ENCODE measurements at regions not wholly inside any gene's neighbourhood (a gene's known extent, or its start where the extent isn't known, plus 50 kb on each side); places are given as distances from the start of the nearest gene placed in this dataset.
"Not testable (repeated sequence)": the region's sequence is repeated elsewhere in the genome, so short reads cannot be mapped to it uniquely, and the experiment has no call there.

DNA sequence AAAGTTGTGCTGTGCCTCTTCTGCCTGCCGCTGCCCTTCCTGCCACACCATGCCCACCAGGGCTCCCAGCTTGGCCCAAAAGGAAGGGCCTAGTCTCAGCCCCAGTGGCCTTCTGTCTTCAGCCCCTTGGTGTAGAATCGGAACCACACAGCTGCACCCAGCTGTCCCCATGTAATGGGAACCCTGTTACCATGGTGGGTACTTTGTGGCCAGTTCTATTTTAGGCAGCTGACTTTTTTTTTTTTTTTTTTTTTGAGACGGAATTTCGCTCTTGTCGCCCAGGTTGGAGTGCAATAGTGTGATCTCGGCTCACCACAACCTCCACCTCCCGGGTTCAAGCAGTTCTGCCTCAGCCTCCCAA lies 163.3 kb upstream of the GSE1 start:
- DNase-seq: no peak
- ATAC-seq: no peak
- intact Hi-C loops (cut with DNase I, micrococcal nuclease): no loop called here

DNA sequence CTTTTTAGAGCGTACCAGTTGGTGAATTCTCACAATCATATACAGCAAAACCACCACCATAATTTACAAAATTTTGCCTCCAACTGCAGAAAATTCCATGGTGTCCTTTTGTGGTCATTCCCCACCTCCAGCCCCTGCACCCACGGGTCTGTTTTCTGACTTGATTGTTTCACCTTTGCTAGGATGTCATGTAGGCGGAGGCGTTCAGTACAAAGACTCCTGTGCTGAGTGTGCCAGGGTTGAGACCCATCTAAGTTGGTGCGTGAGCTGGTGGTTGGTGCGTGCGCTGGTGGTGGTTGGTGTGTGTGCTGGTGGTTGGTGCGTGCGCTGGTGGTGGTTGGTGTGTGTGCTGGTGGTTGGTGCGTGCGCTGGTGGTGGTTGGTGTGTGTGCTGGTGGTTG lies 162.0 kb upstream of the GSE1 start:
- intact Hi-C loops (cut with DNase I, micrococcal nuclease); ATAC-seq: not testable (repeated sequence)

DNA sequence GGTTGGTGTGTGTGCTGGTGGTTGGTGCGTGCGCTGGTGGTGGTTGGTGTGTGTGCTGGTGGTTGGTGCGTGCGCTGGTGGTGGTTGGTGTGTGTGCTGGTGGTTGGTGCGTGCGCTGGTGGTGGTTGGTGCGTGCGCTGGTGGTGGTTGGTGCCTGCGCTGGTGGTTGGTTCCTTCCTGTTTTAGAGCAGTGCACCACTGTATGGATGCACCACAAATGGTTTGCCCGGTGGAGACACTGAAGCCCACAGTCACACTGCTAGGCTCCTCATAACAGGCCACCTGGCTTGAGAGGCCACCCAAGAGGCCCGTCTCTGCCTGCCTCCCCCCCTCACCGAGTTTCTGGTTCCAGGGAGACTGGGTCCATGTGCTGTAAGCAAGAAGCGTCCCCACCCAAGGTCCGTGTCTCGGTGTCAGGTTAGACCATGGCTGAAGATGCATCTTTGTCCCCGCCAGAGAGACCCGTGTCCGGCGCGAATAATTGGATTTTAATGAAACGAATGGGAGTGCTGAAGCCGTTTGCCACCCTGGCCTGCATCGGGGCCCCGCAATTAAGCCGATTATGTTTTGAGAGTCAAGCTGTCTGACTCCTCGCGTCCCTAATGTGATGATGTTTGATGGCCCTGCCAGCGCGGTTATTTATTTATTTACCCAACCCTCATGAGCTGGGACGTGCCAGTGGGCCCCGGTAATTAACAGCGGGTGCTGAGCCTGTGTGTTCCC lies 161.3 kb upstream of the GSE1 start:
- ATAC-seq (no peak), DNase-seq (no peak)
- intact Hi-C loops (cut with DNase I, micrococcal nuclease): no loop called here

More for the DNA sequence above, 162.0 kb upstream of the GSE1 start:
- not testable (repeated sequence) for DNase-seq

DNA sequence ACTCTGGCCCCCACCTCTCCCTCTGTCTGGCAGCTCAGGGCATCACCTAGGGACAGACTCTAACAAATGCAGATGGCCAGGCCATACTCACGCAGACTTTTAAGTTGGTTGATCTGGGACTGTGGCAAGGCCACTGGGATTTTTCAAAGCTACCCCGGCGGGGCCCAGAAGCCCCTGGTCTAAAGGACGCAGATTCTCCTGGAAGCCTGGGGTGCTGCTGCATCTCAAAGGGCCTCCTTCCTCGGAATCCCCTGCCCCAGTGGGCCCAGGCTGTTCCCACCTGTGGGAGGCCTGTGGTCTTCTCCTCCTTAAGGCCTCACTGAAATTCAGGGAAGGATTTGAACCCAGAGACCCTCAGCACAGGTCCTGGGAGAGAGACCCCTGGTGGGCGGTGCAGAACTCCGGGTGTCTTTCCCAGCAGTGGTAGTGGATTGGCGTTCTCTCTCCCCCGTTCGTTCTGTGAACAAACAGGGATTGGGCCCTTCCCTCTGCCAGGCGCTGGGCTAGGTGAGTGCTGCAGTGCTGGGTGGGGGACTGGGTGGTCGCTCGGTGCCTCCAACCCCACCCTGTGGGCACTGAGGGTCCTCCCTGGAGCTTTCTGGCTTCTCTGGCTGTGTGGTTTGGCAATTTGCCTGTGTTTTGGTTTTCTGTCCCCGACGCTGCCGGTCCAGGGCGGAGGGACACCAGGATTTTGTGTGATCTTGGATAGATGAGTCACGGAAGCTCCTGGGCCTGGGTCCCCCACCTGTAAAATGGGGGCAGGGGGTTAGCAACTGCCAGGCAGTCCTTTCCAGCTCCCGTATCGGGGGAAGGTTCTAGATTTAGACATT lies 160.5 kb upstream of the GSE1 start:
- intact Hi-C loops (cut with DNase I, micrococcal nuclease): no loop called here
- DNase-seq: no peak
- ATAC-seq: no peak

DNA sequence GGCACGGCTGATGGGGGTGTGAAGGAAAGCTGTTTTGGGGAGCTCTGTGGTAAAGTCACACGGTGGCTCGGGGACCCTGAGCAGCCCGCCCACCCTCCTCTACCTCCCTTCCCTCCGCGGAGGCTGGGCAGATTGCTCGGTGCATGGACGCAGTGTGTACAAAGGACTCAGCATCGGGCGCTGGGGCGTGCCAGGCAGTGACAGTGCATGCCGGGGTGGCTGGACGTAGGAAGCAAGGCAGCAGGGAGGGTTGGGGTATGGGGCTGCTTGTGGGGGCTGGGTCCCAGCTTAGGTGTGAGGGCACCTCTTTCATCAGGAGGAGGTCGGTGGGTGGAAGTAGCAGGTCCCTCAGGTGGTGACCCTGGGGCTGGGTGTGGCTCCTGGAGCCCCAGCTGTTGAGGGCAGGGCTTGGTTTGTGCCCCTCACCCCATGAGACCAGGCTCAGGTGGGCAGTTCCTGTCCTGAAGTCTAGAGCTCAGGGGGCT lies 159.9 kb upstream of the GSE1 start:
- intact Hi-C loops (cut with DNase I, micrococcal nuclease): no loop called here
- DNase-seq (peak in 1 of 2 donors; percentile 68), ATAC-seq (peak; percentile 64)

DNA sequence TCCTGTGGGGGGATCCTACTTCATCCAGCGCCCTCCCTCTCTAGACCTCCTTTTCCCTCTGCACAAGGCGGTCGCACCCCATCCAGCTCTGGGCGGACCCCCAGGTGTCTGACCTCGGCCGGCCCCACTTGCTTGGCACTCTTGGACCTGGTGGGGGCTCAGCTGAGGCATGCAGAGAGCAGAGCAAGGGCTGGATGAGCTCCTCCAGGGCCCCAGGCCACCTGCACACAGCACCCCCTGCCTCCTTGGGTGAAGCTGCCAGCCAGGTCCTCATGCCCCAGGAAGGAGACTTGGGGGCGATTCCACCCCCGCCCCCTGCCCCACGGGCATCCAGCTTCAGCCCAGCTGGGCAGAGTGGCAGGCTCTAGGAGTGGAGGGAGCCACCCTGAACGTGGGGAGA lies 159.4 kb upstream of the GSE1 start:
- intact Hi-C loops (cut with DNase I, micrococcal nuclease): no loop called here
- DNase-seq (no peak), ATAC-seq (no peak)

DNA sequence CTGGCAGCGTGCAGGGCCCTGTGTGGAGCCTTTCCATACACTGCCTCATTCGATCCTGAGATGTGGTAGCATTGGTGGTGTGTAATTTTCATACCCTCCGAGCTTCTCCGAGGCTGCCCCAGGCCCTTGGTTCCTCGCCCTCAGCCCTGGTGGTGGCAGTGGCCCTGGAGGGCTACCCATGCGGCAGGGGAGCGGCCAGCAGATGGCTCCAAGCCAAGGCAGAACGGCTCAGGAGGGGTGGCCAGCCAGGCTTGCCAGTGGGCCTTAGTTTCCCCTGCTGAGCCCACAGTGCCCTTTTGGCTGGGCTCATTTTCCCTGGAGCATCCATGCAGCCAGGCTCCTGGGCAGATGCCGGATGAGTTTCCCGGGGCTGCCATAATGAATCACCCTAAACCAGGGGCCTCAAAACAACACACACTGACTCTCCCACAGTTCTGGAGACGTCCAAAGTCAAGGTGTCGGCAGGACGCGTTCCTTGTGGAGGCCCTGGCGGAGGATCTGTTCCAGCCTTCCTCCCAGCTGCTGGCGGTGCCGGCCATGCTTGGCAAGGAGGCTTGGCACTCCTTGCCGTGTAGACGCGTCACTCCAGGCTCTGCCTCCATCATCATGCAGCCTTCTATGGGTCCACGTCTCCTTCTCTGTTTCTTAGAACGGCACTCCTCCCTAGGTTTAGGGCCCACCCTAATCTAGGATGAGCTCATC lies 158.8 kb upstream of the GSE1 start:
- intact Hi-C loops (cut with DNase I, micrococcal nuclease): no loop called here
- DNase-seq (no peak), ATAC-seq (no peak)

DNA sequence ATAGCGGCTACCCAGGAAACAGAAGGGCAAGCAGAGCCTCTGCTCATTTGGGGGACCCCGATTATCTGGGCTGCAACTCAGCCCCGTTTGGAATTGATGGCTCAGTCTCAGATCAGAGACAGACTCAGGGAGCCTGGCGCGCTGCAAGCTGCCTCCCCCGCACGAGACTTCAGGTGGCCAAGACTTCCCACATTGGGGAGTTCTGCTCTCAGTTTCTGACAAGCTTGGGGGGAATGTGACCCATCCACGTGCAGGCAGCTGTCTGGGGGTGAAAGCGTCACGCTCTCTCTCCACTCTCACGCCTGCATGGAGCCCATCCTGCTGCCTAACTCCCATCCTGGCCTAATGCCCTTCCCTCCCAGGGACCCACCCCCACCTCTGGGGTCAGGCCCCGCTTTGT lies 157.6 kb upstream of the GSE1 start:
- intact Hi-C loops (cut with DNase I, micrococcal nuclease): no loop called here
- ATAC-seq (no peak), DNase-seq (no peak)

DNA sequence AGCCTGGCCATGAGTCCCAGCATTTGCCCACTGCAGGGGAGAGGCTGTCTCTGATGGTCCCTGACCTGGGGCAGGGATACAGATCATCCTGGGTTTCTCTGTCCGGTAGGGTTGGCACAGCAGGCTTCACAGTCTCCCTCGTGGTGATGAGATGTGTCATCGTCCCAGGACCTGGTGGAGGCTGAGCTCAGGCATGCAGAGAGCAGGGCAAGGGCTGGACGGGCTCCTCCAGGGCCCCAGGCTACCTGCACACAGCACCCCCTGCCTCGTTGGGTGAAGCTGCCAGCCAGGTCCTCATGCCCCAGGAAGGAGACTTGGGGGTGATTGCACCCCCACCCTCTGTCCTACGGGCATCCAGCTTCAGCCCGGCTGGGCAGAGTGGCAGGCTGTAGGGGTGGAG lies 155.8 kb upstream of the GSE1 start:
- ATAC-seq: no peak
- no peak for DNase-seq
- intact Hi-C loops (cut with DNase I, micrococcal nuclease): no loop called here

DNA sequence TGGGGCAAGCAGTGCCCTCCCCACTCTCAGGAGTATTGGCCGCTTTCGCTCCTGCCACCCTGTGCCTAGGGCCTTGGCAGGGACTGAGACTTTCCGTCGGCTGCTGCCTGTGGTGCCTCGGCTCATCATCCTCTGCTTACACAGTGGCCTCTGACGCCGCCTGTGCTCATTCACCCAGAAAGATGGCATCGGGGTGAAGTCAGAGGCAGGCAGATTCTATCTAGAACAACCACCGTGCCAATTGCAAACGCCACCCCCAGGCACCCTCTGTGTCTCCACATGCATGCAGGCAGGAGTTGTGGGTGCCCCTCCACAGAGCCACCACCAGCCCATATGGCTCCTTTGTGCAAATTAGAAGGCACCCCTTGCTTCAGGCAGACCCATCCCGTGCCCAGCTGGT lies 154.2 kb upstream of the GSE1 start:
- ATAC-seq: peak; percentile 48
- intact Hi-C loops (cut with DNase I, micrococcal nuclease): no loop called here
- no peak for DNase-seq

DNA sequence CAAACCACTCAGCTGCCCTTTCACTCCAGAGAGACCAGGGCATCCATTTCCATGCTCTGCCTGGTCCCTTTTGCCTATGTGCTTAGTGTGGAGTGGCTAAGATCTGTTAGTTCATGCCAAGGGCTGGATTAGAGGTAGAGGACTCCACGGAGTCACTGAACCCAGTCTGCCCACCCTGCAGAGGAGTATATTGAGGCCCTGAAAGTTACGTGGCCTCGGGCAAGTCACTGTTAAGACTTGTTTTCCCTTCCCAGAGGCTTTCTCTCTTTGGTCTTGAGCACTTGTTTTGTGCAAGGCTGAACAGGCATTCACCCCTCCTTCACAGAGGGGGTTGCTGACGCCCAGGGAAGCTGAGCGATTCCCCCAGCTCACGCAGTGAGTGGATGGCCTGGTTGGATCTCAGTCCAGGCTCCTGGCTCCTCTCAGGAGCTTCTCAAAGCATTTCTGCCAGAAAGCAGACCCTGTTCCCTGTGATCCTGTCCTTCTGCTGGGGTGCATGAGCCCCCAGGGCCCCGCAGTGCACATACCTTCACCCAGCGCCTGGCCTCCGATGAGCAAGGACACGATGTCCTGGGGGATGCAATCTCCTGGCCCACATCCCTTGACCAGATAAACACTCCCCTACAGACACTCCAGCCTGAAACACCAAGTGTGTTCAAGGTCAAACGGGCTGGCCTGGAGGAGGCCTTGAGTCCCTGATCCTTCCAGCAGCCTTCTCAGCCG lies 153.4 kb upstream of the GSE1 start:
- peak in 1 of 2 donors; percentile 76 for DNase-seq
- no peak for ATAC-seq
- intact Hi-C loops (cut with DNase I, micrococcal nuclease): no loop called here

DNA sequence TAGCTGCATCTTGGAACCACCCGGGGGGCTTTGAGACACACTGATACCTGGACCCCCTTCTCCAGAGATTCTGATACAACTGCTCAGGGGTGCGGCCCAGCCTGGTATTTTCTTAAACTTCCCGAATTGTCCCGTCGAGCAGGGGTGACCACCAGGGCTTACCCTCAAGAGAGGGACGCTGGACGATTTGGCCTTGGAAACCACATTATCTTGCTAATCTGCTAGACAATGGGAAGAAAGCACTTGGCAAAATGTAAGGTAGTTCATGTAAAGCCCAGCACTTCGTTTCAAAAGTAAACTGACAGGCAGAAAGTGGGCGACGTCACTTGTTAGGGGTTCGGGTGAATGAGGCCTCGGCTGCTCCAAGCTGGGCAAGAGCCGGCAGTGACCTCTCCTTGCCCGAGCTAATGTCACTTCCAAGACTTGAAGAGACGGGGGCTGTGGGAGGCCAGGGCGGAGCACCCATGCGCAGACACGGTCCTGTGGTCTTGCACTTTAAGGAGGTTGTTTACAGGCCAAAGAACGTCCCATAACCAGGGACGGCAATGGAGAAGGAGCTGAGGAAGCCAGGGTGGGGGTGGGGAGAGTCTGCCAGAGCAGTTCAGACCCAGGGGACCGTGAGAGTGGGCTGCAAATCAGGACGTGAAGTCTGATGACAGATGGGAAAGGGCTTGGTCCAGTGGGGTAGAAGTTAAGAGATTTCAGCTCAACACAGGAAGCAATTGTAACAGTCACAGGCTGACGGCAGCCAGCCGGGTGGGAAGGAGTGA lies 152.7 kb upstream of the GSE1 start:
- intact Hi-C loops (cut with DNase I, micrococcal nuclease): no loop called here
- DNase-seq (no peak), ATAC-seq (no peak)

DNA sequence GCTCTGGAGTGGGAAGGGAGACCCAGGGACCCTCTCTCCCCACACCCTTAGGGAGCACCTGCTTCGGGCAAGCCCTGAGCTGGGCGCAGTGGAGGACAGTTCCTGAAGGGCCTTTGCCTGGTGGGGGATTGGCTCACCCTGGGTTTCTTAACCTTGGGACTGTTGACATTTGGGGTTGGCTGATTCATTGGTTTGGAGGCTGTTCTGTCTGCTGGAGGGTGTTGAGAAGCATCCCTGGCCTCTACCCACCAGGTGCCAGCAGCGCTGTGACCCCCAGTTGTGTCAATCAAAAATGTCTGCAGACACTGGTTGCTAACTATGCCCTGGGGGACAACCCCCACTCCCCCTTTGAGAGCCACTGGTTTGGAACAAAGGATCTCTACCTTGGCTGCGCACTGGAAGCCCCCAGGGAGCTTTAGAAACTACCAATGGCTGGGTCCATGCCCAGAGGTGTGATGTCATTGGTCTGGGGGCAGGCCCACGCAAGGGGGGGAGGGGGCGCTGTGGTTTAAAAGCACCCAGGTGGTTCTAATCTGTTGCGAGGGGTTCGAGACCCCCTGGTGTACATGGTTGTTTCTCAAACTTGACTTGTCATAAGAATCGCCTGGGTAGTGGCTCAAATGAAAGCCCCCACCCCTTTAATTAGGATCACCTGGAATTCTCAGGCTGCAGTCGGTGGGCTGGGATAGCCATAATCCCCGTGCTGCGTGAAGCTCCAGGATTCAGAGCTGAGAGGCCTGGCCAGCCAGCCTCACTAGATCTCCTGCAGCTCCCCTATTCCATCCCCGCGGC lies 151.9 kb upstream of the GSE1 start:
- intact Hi-C loops (cut with DNase I, micrococcal nuclease): no loop called here
- peak; percentile 38 for ATAC-seq

DNA sequence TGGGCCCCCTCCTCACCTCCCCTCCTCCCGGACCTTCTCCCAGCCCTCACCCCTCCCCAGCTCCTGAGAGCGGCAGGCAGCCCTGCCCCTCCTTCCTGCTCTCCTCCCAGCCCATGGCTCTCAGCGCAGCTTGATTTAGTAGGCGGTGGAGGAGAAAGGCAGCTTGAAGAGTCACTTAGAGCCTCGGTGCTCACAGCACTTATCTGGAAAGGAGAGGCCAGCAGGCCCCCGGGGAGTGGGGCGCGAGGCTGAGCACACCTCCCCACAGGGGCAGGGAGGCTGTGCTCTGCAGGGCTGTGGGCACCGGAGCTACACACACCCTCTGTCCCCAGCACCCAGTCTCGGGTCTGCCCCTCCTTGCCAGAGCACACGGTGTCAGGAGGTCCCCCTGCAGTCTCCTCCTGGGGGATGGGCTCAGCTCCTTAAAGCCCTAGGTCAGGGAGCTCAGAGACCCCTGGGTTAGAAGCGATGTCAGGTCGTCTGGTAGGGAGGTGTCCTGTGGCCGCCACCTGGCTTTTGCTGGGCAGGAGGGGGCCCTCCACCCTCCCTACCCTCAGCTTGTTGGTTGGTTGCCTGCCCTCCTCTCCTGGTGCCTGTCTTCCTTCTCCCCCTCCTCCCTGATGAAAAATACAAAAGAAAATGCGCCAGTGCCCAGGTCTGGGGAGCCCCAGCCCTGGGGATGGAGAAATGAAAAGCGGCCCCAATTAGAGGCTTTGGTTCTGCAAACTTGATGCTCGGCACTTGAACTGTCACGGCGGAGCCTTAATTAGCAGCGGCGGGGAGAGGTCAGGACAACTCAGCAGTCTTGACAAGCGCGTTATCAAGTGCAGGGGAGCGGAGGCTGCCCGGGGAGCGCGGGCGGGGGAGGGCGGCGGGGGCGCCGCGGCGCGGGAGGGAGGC lies 151.1 kb upstream of the GSE1 start:
- DNase-seq (no peak), ATAC-seq (peak; percentile 49)
- intact Hi-C loops (cut with DNase I, micrococcal nuclease): no loop called here

More for the DNA sequence above, 151.9 kb upstream of the GSE1 start:
- DNase-seq: no peak

DNA sequence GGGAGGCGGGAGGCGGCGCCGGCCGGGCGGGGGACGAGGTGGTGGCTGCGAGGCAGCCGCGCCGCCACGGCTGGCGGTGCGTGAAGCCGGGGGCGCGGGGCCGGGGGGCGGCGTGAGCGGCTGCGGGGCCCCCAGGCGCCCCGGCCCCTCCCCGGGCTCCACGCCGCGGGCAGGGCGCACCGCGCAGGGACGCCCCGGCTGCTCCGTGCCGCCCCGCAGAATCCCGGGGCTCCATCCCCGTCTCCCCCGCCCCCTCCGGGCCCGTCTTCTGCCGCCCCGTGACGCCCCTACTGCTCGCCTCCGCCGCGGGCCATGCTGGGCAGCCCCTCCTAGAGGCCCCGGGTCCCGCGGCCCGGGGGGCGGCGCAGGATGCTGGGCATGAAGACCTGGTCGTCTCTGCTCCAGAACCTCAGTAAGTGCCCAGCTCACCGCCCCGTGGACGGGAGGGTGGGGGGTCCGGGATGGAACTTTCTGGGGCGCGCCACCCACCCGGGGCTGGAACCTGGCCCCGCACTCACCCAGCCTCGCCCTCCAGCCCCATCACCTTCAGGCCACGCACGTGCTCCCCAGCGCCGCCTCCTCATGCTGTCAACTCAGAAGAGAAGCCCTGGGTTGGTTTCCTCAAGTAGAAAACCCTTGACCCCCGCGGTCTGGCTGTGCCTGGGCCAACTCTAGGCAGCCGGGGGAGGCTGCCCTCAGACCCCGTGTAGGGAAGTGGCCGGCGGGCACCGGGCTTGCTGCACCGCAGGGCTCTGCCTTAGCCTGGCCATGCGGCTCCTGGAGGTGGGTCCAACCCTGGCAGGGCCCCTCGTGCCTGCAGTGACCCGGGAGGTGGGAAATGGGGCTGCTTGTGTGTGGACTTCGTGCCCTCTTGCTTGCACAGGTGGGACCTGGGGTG lies 150.2 kb upstream of the GSE1 start:
- ATAC-seq (no peak), DNase-seq (no peak)
- intact Hi-C loops (cut with DNase I, micrococcal nuclease): no loop called here

Data from left colon (tissue), 2 donors.